ENCODE measurements at regions not wholly inside any gene's neighbourhood (a gene's known extent, or its start where the extent isn't known, plus 50 kb on each side); places are given as distances from the start of the nearest gene placed in this dataset.

- no peak for DNase-seq
These were observed 401.6 kb downstream of the BRD1 start for GRCh38 chr22:49426098-49426497.

- no peak for DNase-seq
These were observed 402.3 kb downstream of the BRD1 start for GRCh38 chr22:49425356-49425755.

- DNase-seq = no peak
These were observed 402.8 kb downstream of the BRD1 start for GRCh38 chr22:49424893-49425270.

DNA sequence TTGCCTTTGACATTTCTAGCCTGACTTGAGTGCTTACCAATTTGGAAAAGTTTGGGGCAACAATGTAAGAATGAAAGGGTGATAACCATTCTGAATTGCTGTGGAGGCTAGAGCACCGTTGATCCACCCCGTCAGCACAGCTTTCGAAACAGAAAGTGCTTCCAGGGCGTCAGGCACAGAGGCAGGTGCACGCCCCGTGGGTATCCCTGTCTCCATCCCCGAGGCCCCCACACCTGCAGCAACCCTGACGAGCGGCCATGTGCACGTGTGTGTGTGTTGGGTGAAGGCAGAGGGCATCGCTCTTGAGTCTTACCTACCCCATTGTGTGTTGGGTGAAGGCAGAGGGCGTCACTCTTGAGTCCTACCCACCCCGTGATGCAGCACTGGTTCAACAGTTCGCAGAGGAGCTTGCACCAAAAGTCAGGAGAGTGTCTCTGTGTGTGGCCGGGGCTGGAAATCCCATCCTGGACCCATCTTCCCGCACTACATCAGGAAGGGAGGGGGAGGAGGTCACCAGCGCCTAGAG lies 404.5 kb downstream of the BRD1 start:
- no peak for DNase-seq

- no peak for DNase-seq
These were observed 405.0 kb downstream of the BRD1 start for GRCh38 chr22:49422701-49423100.

GRCh38 chr22:49420651-49421050 lies 407.0 kb downstream of the BRD1 start:
- DNase-seq = no peak

DNA sequence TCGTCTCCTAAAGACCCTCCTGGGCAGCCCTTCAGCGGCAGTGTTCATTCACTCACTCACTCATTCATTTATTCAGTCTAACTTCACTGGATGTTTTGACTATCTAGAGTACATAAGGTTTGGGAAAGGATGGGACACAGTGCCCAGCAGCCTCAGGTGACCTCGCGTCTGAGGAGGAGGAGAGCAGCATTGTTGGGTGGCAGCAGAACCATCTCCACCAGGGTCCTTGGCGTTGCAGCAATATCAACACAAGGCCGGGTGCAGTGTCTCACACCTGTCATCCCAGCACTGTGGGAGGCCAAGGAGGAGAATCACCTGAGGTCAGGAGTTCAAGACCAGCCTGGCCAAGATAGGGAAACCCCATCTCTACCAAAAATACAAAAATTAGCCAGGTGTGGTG lies 408.0 kb downstream of the BRD1 start:
- no peak for DNase-seq

- DNase-seq = no peak
These were observed 408.7 kb downstream of the BRD1 start for GRCh38 chr22:49418943-49419342.

- no peak for DNase-seq
These were observed 409.3 kb downstream of the BRD1 start for GRCh38 chr22:49418341-49418894.

DNA sequence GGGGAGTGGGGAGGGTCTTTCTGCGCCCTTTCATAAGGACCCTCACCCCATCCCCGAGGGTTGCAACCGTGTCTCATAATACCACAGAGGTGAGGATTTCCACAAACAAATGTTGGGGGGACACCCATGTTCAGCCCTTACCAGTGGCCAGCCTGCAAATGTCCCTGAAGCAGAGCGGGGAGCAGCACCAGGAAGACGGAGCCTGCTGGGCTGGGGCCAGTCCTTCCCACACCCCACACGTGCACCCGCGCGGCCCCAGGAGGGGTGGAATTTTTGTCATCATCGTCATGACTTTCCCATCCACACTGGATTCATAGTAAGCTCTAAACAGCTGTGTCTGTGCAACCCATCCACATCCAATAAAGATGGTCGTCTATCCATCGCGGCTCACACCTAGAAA lies 409.8 kb downstream of the BRD1 start:
- no peak for DNase-seq

DNA sequence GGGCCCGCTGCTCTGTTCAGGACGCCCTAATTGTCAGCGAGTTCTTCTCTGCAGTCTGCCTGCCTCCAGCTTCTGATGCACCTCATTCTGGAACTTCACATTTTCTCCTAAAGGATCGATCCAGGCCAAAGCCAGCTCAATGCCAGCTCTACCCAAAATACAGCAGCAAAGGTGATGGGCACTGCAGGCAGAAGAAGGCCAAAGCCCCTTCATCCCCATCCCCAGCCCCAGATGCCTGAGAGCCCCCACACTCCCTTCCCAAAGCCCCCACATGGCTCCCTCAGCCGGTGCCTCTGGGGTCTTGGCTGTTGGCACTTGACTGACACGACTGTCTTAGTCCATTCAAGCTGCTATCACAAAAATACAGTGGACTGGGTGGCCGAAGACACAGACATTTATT lies 410.3 kb downstream of the BRD1 start:
- no peak for DNase-seq

GRCh38 chr22:49415151-49415951 lies 412.3 kb downstream of the BRD1 start:
- DNase-seq = no peak

- no peak for DNase-seq
These were observed 414.1 kb downstream of the BRD1 start for GRCh38 chr22:49413551-49413950.

DNA sequence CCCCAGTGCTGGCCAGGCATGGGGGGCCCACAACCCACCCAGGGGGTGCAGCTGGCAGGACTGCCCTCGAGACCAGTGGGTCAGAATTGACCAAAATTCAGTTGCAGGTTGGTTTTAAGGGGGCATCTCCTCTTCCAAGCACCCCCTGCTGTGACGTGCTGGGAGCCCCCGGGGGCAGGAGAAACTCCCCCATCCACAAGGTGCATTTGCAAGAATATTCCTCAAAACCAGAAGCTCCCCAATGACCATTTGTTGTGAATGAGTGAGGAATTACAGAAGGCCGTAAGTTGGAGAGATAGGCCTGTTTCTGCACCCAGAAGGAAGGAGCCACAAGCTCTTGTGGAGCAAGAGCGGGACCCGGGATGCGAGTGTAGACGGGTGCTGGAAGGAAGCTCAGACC lies 414.5 kb downstream of the BRD1 start:
- no peak for DNase-seq

GRCh38 chr22:49412236-49412635 lies 415.4 kb downstream of the BRD1 start:
- DNase-seq = no peak

- DNase-seq = no peak
These were observed 416.4 kb downstream of the BRD1 start for GRCh38 chr22:49411236-49411635.

- DNase-seq = no peak
These were observed 419.4 kb downstream of the BRD1 start for GRCh38 chr22:49408102-49408836.

GRCh38 chr22:49406879-49407587 lies 420.6 kb downstream of the BRD1 start:
- DNase-seq = no peak

DNA sequence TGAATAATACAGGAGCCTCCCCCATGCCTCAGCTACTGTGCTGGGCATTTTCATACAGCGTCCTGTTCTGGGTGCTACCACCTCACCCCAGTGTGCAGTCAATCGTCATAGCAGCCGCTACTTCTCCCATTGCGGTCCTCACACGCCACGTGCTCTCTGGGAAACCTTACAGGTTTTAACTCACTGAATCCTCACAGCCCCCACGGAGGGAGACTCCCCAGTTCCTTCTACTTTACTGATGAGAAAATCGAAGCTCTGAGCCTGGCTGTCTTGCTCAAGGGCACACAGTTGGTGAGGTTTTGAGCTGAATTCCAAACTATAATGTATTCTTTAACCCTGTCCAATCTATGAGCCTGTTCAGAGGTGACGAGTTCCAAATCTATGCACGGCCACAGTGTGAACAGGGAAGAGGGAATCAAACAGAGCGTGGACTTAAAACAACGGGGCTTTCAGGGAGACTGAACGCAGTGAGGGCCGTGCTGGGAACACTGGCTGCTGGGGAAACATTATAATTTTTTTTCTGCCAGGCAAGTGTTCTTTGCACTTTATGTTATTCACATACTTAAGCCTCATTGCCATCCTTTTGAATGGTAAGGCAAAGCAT lies 421.5 kb downstream of the BRD1 start:
- no peak for DNase-seq

DNA sequence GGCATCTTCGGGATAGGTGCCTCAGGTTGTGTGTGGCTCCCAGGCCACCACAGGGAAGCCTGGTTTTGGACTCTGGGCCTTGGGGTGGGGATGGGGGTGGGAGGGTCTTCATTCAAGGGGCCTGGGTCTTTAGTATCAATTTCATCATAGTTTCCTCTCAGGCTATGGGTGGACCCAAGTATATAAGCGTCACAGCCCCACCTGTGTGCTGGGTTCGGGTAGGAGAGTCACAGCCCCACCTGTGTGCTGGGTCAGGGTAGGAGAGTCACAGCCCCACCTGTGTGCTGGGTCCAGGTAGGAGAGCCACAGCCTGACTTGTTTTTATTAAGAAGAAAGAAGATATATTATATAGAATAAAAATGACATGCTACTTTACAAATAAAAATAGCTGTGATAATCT lies 422.1 kb downstream of the BRD1 start:
- no peak for DNase-seq

- DNase-seq = no peak
These were observed 423.0 kb downstream of the BRD1 start for GRCh38 chr22:49404576-49405241.

GRCh38 chr22:49404020-49404419 lies 423.7 kb downstream of the BRD1 start:
- DNase-seq = no peak

Data from activated naive CD4-positive, alpha-beta T cell treated with anti-CD3 and anti-CD28 coated beads, Interleukin-2, amount 50 U/mL, for 16 hours (primary cell).